Endothelial cell (in vitro differentiated cells): ENCODE measurements at regions not wholly inside any gene's neighbourhood (a gene's known extent, or its start where the extent isn't known, plus 50 kb on each side); places are given as distances from the start of the nearest gene placed in this dataset.

Source experiments
- DNase-seq: peaks from one replicate; pipeline ENCODE4 v3.0.0; 2021; ENCODE audit warnings: low spot score
- H3K27ac Mint-ChIP-seq: one replicate; pipeline ENCODE4 v1.8.0; 2021; ENCODE audit warnings: mixed read lengths, inconsistent platforms; ENCODE audit not compliant: unreplicated experiment
- H3K27me3 Mint-ChIP-seq: one replicate; pipeline ENCODE4 v1.8.0; 2021; ENCODE audit warnings: mild to moderate bottlenecking, moderate library complexity, mixed read lengths, inconsistent platforms; ENCODE audit not compliant: unreplicated experiment
- H3K36me3 Mint-ChIP-seq: one replicate; pipeline ENCODE4 v1.8.0; 2021; ENCODE audit warnings: mild to moderate bottlenecking, low read depth, mixed read lengths, inconsistent platforms; ENCODE audit not compliant: unreplicated experiment
- H3K4me1 Mint-ChIP-seq: one replicate; pipeline ENCODE4 v1.8.0; 2021; ENCODE audit warnings: mild to moderate bottlenecking, mixed read lengths, inconsistent platforms; ENCODE audit not compliant: unreplicated experiment
- H3K4me3 Mint-ChIP-seq: one replicate; pipeline ENCODE4 v1.8.0; 2021; ENCODE audit warnings: mild to moderate bottlenecking, mixed read lengths, inconsistent platforms; ENCODE audit not compliant: unreplicated experiment
- H3K9me3 Mint-ChIP-seq: one replicate; pipeline ENCODE4 v1.8.0; 2021; ENCODE audit warnings: mixed read lengths, inconsistent platforms; ENCODE audit not compliant: unreplicated experiment
- TF ChIP-seq, protein P1 (sequence below): fragments of 200-600 bp; sonication (generic); IDR thresholded peaks from one replicate; pipeline ENCODE4 v1.5.0; 2021; ENCODE audit warnings: antibody characterized with exemption; ENCODE audit not compliant: unreplicated experiment

GRCh38 chr12:132432126-132432705 is 57.7 kb upstream of the FBRSL1 start:
- Mint-ChIP-seq H3K4me3 (no peak overlapping the region), H3K36me3 (peaks cover 8% of the 10 kb centered on the region), H3K4me1 (peaks cover 17% of the 10 kb centered on the region), H3K9me3 (no peaks in the 10 kb centered on the region), H3K27me3 (peaks cover 27% of the 10 kb centered on the region), H3K27ac (no peak overlapping the region)
- TF ChIP-seq, protein P1, sequence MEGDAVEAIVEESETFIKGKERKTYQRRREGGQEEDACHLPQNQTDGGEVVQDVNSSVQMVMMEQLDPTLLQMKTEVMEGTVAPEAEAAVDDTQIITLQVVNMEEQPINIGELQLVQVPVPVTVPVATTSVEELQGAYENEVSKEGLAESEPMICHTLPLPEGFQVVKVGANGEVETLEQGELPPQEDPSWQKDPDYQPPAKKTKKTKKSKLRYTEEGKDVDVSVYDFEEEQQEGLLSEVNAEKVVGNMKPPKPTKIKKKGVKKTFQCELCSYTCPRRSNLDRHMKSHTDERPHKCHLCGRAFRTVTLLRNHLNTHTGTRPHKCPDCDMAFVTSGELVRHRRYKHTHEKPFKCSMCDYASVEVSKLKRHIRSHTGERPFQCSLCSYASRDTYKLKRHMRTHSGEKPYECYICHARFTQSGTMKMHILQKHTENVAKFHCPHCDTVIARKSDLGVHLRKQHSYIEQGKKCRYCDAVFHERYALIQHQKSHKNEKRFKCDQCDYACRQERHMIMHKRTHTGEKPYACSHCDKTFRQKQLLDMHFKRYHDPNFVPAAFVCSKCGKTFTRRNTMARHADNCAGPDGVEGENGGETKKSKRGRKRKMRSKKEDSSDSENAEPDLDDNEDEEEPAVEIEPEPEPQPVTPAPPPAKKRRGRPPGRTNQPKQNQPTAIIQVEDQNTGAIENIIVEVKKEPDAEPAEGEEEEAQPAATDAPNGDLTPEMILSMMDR = no peak
- DNase-seq = no peak

GRCh38 chr12:132430838-132431774 is 58.8 kb upstream of the FBRSL1 start:
- TF ChIP-seq, protein P1 = no peak
- Mint-ChIP-seq H3K27me3 (peaks cover 30% of the 10 kb centered on the region), H3K36me3 (peaks cover 16% of the 10 kb centered on the region), H3K4me1 (peaks cover 14% of the 10 kb centered on the region), H3K27ac (no peak overlapping the region), H3K9me3 (no peaks in the 10 kb centered on the region), H3K4me3 (no peak overlapping the region)
- no peak for DNase-seq

DNA sequence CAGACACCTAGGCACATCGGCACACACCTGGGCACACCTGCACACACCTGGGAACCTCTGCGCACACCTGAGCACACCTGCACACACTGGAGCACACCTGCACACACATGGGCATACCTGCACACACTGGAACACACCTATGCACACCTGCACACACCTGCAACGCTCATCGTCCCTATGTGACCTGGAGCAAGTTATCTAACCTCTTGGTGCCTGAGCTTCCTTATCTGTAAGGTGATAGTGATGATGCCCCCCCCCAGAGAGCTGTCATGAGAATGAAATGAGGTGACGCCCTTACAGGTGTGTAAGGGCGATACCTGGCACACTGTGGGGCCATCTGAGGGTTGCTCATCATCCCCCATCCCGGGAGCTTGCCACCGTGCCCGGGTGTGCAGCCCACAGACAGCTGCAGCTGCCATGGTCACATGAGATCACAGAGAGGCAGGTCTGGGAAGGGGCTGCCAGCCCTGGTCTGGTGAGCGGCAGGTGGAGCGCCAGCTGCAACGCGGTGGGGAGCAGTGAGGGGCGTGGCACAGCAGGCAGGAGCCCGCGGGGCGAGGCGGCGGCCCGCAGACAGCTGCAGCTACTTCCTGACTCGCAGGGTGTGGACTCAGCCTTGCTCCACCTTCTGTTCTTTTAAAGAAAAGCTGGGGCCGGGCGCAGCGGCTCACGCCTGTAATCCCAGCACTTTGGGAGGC is 59.9 kb upstream of the FBRSL1 start:
- Mint-ChIP-seq H3K4me1 (peaks cover 14% of the 10 kb centered on the region), H3K36me3 (peaks cover 20% of the 10 kb centered on the region), H3K27me3 (peaks cover 25% of the 10 kb centered on the region), H3K9me3 (no peaks in the 10 kb centered on the region), H3K27ac (no peak overlapping the region), H3K4me3 (no peak overlapping the region)
- TF ChIP-seq, protein P1 = no peak
- DNase-seq = no peak

DNA sequence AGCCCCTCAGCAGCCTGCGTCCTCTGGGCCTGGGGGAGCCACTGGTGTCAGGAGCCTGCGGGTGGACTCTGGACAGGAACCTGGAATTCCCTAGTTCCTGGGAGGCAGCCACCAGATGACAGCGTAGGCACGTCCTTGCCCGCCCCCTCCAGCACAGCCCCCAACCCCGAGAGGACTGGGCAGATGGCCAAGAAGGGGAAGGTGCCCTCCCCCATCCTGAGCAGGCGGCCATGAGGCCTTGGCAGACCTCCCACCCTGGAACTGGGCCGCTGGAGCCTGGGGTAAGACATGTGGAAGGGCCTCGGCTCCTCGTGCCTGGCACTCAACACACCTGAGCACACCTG is 60.4 kb upstream of the FBRSL1 start:
- peaks cover 14% of the 10 kb centered on the region for H3K4me1 Mint-ChIP-seq
- no peak overlapping the region for H3K27ac Mint-ChIP-seq
- no peak for DNase-seq
- TF ChIP-seq, protein P1 = no peak
- no peak overlapping the region for H3K4me3 Mint-ChIP-seq
- peaks cover 20% of the 10 kb centered on the region for H3K27me3 Mint-ChIP-seq
- no peaks in the 10 kb centered on the region for H3K9me3 Mint-ChIP-seq
- H3K36me3 Mint-ChIP-seq = peaks cover 14% of the 10 kb centered on the region
